Stimulated activated memory B cell treated with anti-CD40 and anti-IgM and Interleukin-4, amounts not matched to agents 10 μg/mL and 1 μg/mL and 100 μg/mL, for 72 hours (primary cell): ENCODE measurements at regions not wholly inside any gene's neighbourhood (a gene's known extent, or its start where the extent isn't known, plus 50 kb on each side); places are given as distances from the start of the nearest gene placed in this dataset.

Experiments
- ATAC-seq: fragments of 150-1000 bp; cut with Tn5 transposase; 2 replicates; pipeline ENCODE4 v1.10.0; 2021
- H3K27ac Mint-ChIP-seq: one replicate; pipeline ENCODE4 v1.8.0; 2022; ENCODE audit warnings: mild to moderate bottlenecking, mixed read lengths
- H3K27me3 Mint-ChIP-seq: one replicate; pipeline ENCODE4 v1.8.0; 2022; ENCODE audit warnings: mixed read lengths
- H3K36me3 Mint-ChIP-seq: one replicate; pipeline ENCODE4 v1.8.0; 2022; ENCODE audit warnings: mixed read lengths
- H3K4me1 Mint-ChIP-seq: one replicate; pipeline ENCODE4 v1.8.0; 2022; ENCODE audit warnings: mixed read lengths
- H3K4me3 Mint-ChIP-seq: one replicate; pipeline ENCODE4 v1.8.0; 2022; ENCODE audit warnings: mild to moderate bottlenecking, moderate library complexity, mixed read lengths
- H3K9me3 Mint-ChIP-seq: one replicate; pipeline ENCODE4 v1.8.0; 2022; ENCODE audit warnings: mixed read lengths

- no peaks in the 10 kb centered on the region for H3K4me1 Mint-ChIP-seq
- no peak for ATAC-seq
- H3K27ac Mint-ChIP-seq = no peak overlapping the region
- H3K4me3 Mint-ChIP-seq = no peak overlapping the region
- no peaks in the 10 kb centered on the region for H3K9me3 Mint-ChIP-seq
- H3K27me3 Mint-ChIP-seq = no peaks in the 10 kb centered on the region
- H3K36me3 Mint-ChIP-seq = no peaks in the 10 kb centered on the region
Observed at GRCh38 chr18:37661061-37661460, 95.5 kb upstream of the CELF4 start.

GRCh38 chr18:37660658-37661057 lies 95.1 kb upstream of the CELF4 start:
- Mint-ChIP-seq H3K9me3 (no peaks in the 10 kb centered on the region), H3K27me3 (no peaks in the 10 kb centered on the region), H3K36me3 (no peaks in the 10 kb centered on the region), H3K4me3 (no peak overlapping the region), H3K4me1 (no peaks in the 10 kb centered on the region), H3K27ac (no peak overlapping the region)
- no peak for ATAC-seq

- ATAC-seq = no peak
- Mint-ChIP-seq H3K36me3 (no peaks in the 10 kb centered on the region), H3K4me1 (no peaks in the 10 kb centered on the region), H3K27ac (no peak overlapping the region), H3K27me3 (no peaks in the 10 kb centered on the region), H3K4me3 (no peak overlapping the region), H3K9me3 (no peaks in the 10 kb centered on the region)
Observed at GRCh38 chr18:37659906-37660305, 94.3 kb upstream of the CELF4 start.

- no peaks in the 10 kb centered on the region for H3K4me1 Mint-ChIP-seq
- no peak overlapping the region for H3K27ac Mint-ChIP-seq
- peaks cover 3% of the 10 kb centered on the region for H3K9me3 Mint-ChIP-seq
- no peak overlapping the region for H3K4me3 Mint-ChIP-seq
- H3K36me3 Mint-ChIP-seq = no peaks in the 10 kb centered on the region
- H3K27me3 Mint-ChIP-seq = no peaks in the 10 kb centered on the region
- ATAC-seq = no peak
Observed at GRCh38 chr18:37658894-37659293, 93.3 kb upstream of the CELF4 start.

GRCh38 chr18:37657493-37657892 lies 91.9 kb upstream of the CELF4 start:
- no peaks in the 10 kb centered on the region for H3K27me3 Mint-ChIP-seq
- peaks cover 3% of the 10 kb centered on the region for H3K9me3 Mint-ChIP-seq
- ATAC-seq = no peak
- H3K4me3 Mint-ChIP-seq = no peak overlapping the region
- H3K27ac Mint-ChIP-seq = no peak overlapping the region
- H3K36me3 Mint-ChIP-seq = no peaks in the 10 kb centered on the region
- H3K4me1 Mint-ChIP-seq = no peaks in the 10 kb centered on the region

GRCh38 chr18:37654731-37655369 lies 89.3 kb upstream of the CELF4 start:
- H3K27ac Mint-ChIP-seq = no peak overlapping the region
- no peaks in the 10 kb centered on the region for H3K36me3 Mint-ChIP-seq
- no peaks in the 10 kb centered on the region for H3K27me3 Mint-ChIP-seq
- H3K4me3 Mint-ChIP-seq = no peak overlapping the region
- H3K4me1 Mint-ChIP-seq = no peaks in the 10 kb centered on the region
- H3K9me3 Mint-ChIP-seq = peaks cover 3% of the 10 kb centered on the region
- no peak for ATAC-seq

GRCh38 chr18:37654034-37654433 lies 88.4 kb upstream of the CELF4 start:
- peaks cover 7% of the 10 kb centered on the region for H3K9me3 Mint-ChIP-seq
- no peaks in the 10 kb centered on the region for H3K36me3 Mint-ChIP-seq
- no peak overlapping the region for H3K27ac Mint-ChIP-seq
- H3K27me3 Mint-ChIP-seq = no peaks in the 10 kb centered on the region
- no peak overlapping the region for H3K4me3 Mint-ChIP-seq
- ATAC-seq = no peak
- no peaks in the 10 kb centered on the region for H3K4me1 Mint-ChIP-seq

GRCh38 chr18:37653618-37654017 lies 88.0 kb upstream of the CELF4 start:
- Mint-ChIP-seq H3K4me3 (no peak overlapping the region), H3K9me3 (peaks cover 7% of the 10 kb centered on the region), H3K4me1 (no peaks in the 10 kb centered on the region), H3K36me3 (no peaks in the 10 kb centered on the region), H3K27me3 (no peaks in the 10 kb centered on the region), H3K27ac (no peak overlapping the region)
- ATAC-seq = no peak

GRCh38 chr18:37649930-37650329 lies 84.3 kb upstream of the CELF4 start:
- ATAC-seq = no peak
- Mint-ChIP-seq H3K27me3 (no peaks in the 10 kb centered on the region), H3K4me3 (no peak overlapping the region), H3K36me3 (peaks cover 5% of the 10 kb centered on the region), H3K4me1 (no peaks in the 10 kb centered on the region), H3K9me3 (peaks cover 13% of the 10 kb centered on the region), H3K27ac (no peak overlapping the region)

GRCh38 chr18:37649416-37649815 lies 83.8 kb upstream of the CELF4 start:
- H3K27ac Mint-ChIP-seq = no peak overlapping the region
- no peak for ATAC-seq
- H3K4me1 Mint-ChIP-seq = no peaks in the 10 kb centered on the region
- H3K36me3 Mint-ChIP-seq = peaks cover 5% of the 10 kb centered on the region
- H3K4me3 Mint-ChIP-seq = no peak overlapping the region
- H3K9me3 Mint-ChIP-seq = peaks cover 11% of the 10 kb centered on the region
- no peaks in the 10 kb centered on the region for H3K27me3 Mint-ChIP-seq

GRCh38 chr18:37641573-37641972 lies 76.0 kb upstream of the CELF4 start:
- Mint-ChIP-seq H3K9me3 (peaks cover 14% of the 10 kb centered on the region), H3K4me1 (no peaks in the 10 kb centered on the region), H3K27ac (no peak overlapping the region), H3K27me3 (no peaks in the 10 kb centered on the region), H3K4me3 (no peak overlapping the region), H3K36me3 (peaks cover 5% of the 10 kb centered on the region)
- no peak for ATAC-seq

- Mint-ChIP-seq H3K9me3 (peaks cover 14% of the 10 kb centered on the region), H3K27me3 (no peaks in the 10 kb centered on the region), H3K4me3 (no peak overlapping the region)
Observed at GRCh38 chr18:37640504-37640903, 74.9 kb upstream of the CELF4 start.

GRCh38 chr18:37639846-37640245 lies 74.2 kb upstream of the CELF4 start:
- Mint-ChIP-seq H3K27me3 (no peaks in the 10 kb centered on the region), H3K9me3 (peaks cover 11% of the 10 kb centered on the region), H3K36me3 (no peaks in the 10 kb centered on the region), H3K4me1 (no peaks in the 10 kb centered on the region), H3K4me3 (no peak overlapping the region), H3K27ac (no peak overlapping the region)
- ATAC-seq = no peak

More at GRCh38 chr18:37640504-37640903, 74.9 kb upstream of the CELF4 start:
- Mint-ChIP-seq H3K27ac (no peak overlapping the region), H3K4me1 (no peaks in the 10 kb centered on the region), H3K36me3 (peaks cover 5% of the 10 kb centered on the region)
- ATAC-seq = no peak

- no peaks in the 10 kb centered on the region for H3K36me3 Mint-ChIP-seq
- peaks cover 3% of the 10 kb centered on the region for H3K9me3 Mint-ChIP-seq
- no peak for ATAC-seq
- H3K4me1 Mint-ChIP-seq = no peaks in the 10 kb centered on the region
- H3K27ac Mint-ChIP-seq = no peak overlapping the region
- no peak overlapping the region for H3K4me3 Mint-ChIP-seq
- H3K27me3 Mint-ChIP-seq = no peaks in the 10 kb centered on the region
Observed at GRCh38 chr18:37637478-37637850, 71.9 kb upstream of the CELF4 start.

- H3K4me3 Mint-ChIP-seq = no peak overlapping the region
- H3K27me3 Mint-ChIP-seq = no peaks in the 10 kb centered on the region
- H3K36me3 Mint-ChIP-seq = no peaks in the 10 kb centered on the region
- H3K4me1 Mint-ChIP-seq = no peaks in the 10 kb centered on the region
- ATAC-seq = no peak
- H3K9me3 Mint-ChIP-seq = peaks cover 3% of the 10 kb centered on the region
- H3K27ac Mint-ChIP-seq = no peak overlapping the region
Observed at GRCh38 chr18:37636831-37637477, 71.4 kb upstream of the CELF4 start.

GRCh38 chr18:37634516-37634915 lies 68.9 kb upstream of the CELF4 start:
- no peak overlapping the region for H3K4me3 Mint-ChIP-seq
- no peak for ATAC-seq
- peaks cover 2% of the 10 kb centered on the region for H3K9me3 Mint-ChIP-seq
- no peaks in the 10 kb centered on the region for H3K4me1 Mint-ChIP-seq
- H3K27ac Mint-ChIP-seq = no peak overlapping the region
- no peaks in the 10 kb centered on the region for H3K27me3 Mint-ChIP-seq
- no peaks in the 10 kb centered on the region for H3K36me3 Mint-ChIP-seq
